ENCODE measurements at regions not wholly inside any gene's neighbourhood (a gene's known extent, or its start where the extent isn't known, plus 50 kb on each side); places are given as distances from the start of the nearest gene placed in this dataset.

GRCh38 chr2:155391613-155392130 lies 693.2 kb downstream of the KCNJ3 start:
- Histone ChIP-seq H3K14ac (replicated peaks; ENCODE audit: low read depth, low read length) (no peak overlapping the region), H3K27ac (ENCODE audit: insufficient read depth, low read length) (no peak overlapping the region), H3K27me3 (ENCODE audit: control insufficient read depth, insufficient read depth, low read length) (no peaks in the 10 kb centered on the region), H3K23ac (ENCODE audit: low read depth, low read length) (no peak overlapping the region), H4K5ac (ENCODE audit: low read depth, low read length) (no peak overlapping the region), H2AK9ac (replicated peaks; ENCODE audit: low read depth, low read length, poor library complexity) (no peak overlapping the region), H3K4me1 (ENCODE audit: control insufficient read depth, insufficient read depth, low read length) (no peaks in the 10 kb centered on the region), H3K18ac (ENCODE audit: low read depth, low read length) (no peak overlapping the region), H3K4ac (ENCODE audit: low read depth, low read length) (no peak overlapping the region), H3K9ac (ENCODE audit: low read depth, low read length) (no peak overlapping the region), H2BK5ac (ENCODE audit: low read depth, low read length, poor library complexity, severe bottlenecking) (no peak overlapping the region), H2BK20ac (ENCODE audit: low read depth, low read length) (no peak overlapping the region), H4K91ac (ENCODE audit: insufficient read depth, low read depth, low read length) (no peak overlapping the region), H3K56ac (ENCODE audit: extremely low read depth, insufficient read depth, low read length) (no peak overlapping the region), H3K36me3 (ENCODE audit: control insufficient read depth, insufficient read depth, low read length) (no peaks in the 10 kb centered on the region), H3K4me2 (ENCODE audit: low read depth, low read length) (no peak overlapping the region), H2AK5ac (ENCODE audit: low read depth, low read length) (no peak overlapping the region), H2AFZ (replicated peaks; ENCODE audit: low read length, poor library complexity) (no peak overlapping the region), H2BK15ac (ENCODE audit: low read depth, low read length) (no peak overlapping the region), H4K20me1 (ENCODE audit: insufficient read depth, low read length) (no peaks in the 10 kb centered on the region), H3K9me1 (ENCODE audit: insufficient read depth, low read length) (no peaks in the 10 kb centered on the region), H4K8ac (ENCODE audit: low read depth in 2 of 2, low read length in 2 of 2) (no peak overlapping the region), H2BK120ac (ENCODE audit: low read depth, low read length) (no peak overlapping the region), H3K9me3 (ENCODE audit: control insufficient read depth, insufficient read depth, low read length) (0 out of 2 replicates have a peak, but pooled peaks cover 2% of the 10 kb centered on the region), H3K4me3 (ENCODE audit: insufficient read depth, low read depth, low read length) (no peak overlapping the region), H3K79me1 (ENCODE audit: low read depth in 1 of 2, low read length in 2 of 2) (no peaks in the 10 kb centered on the region)
- ChIA-PET POLR2A (ENCODE audit: unreplicated experiment) (no interaction called here), CTCF (no interaction called here)
- intact Hi-C loops (cut with micrococcal nuclease) (no loop called here), dilution Hi-C loops (cut with HindIII; ENCODE audit: low sequenced_read_pairs, unreplicated experiment) (no loop called here), in situ Hi-C loops (cut with MboI; ENCODE audit: low sequenced_read_pairs) (loop anchor here (25.0 kb wide), 2 partner anchors 1196 to 1946 kb away; partner anchors contain the start of gene ERMN)
- TF ChIP-seq BHLHE40 (IDR thresholded peaks at IDR 0.05; ENCODE audit: low read depth, low read length): no peak
- no peak for TF ChIP-seq RAD21 (IDR thresholded peaks at IDR 0.05; ENCODE audit: low read length)
- no peak for TF ChIP-seq CHD1 (IDR thresholded peaks at IDR 0.05; ENCODE audit: low read depth, low read length)
- no peak for TF ChIP-seq MXI1 (IDR thresholded peaks at IDR 0.05; ENCODE audit: borderline replicate concordance, low read depth, low read length)
- no peak for TF ChIP-seq SMC3 (IDR thresholded peaks at IDR 0.05; ENCODE audit: low read depth, low read length)
- TF ChIP-seq RFX5 (IDR thresholded peaks at IDR 0.05; ENCODE audit: low read depth, low read length): no peak
- TF ChIP-seq CEBPB (IDR thresholded peaks at IDR 0.05; ENCODE audit: low read depth, low read length): no peak
- TF ChIP-seq USF2 (IDR thresholded peaks at IDR 0.05; ENCODE audit: low read depth, low read length): no peak
- TF ChIP-seq CTCF (conservative IDR thresholded peaks at IDR 0.05; ENCODE audit: low read depth, low read length): no peak
- TF ChIP-seq RCOR1 (IDR thresholded peaks at IDR 0.05; ENCODE audit: insufficient replicate concordance, low read length): no peak
- BruUV-seq (replicated peaks): no TSS peak
- ATAC-seq (ENCODE audit: low read depth): no peak
- no peak for DNase-seq
- no CpG with 5 or more reads among the region's 2 CpGs for WGBS, 2 experiments (ENCODE audit: extremely low coverage in 2 of 2, insufficient read length in 1 of 2)

Measured in IMR-90 (cell line).